Tibial nerve (tissue), 4 donors: ENCODE measurements at regions not wholly inside any gene's neighbourhood (a gene's known extent, or its start where the extent isn't known, plus 50 kb on each side); places are given as distances from the start of the nearest gene placed in this dataset.

Experiments
- CTCF ChIP-seq, 5 experiments: fragments of 200-600 bp in 3 of 5; fragments of 450-650 bp in 2 of 5; sonication (generic) in 3 of 5; IDR thresholded peaks; one replicate each; pipeline ENCODE4 v1.5.1; 2016 to 2019; ENCODE audit warnings: antibody characterized with exemption in 5 of 5, mild to moderate bottlenecking in 3 of 5, moderate library complexity in 2 of 5
- EP300 ChIP-seq, 2 donors: sonication (generic); formaldehyde crosslinking; IDR thresholded peaks; one replicate each; pipeline ENCODE4 v1.6.1; 2017; ENCODE audit warnings: antibody characterized with exemption in 2 of 2, mild to moderate bottlenecking in 1 of 2
- POLR2A ChIP-seq, 2 donors: fragments of 450-650 bp; IDR thresholded peaks; one replicate each; pipeline ENCODE4 v1.6.1; 2017; ENCODE audit warnings: antibody characterized with exemption in 2 of 2, mild to moderate bottlenecking in 2 of 2, moderate library complexity in 2 of 2

GRCh38 chr5:124156415-124156996, 589.9 kb downstream of the ZNF608 start:
- no peak for TF ChIP-seq CTCF (IDR thresholded peaks at IDR 0.05)
- no peak for TF ChIP-seq POLR2A (IDR thresholded peaks at IDR 0.05)
- TF ChIP-seq EP300 (IDR thresholded peaks at IDR 0.05): no peak
